GM12873 (cell line): ENCODE measurements at regions not wholly inside any gene's neighbourhood (a gene's known extent, or its start where the extent isn't known, plus 50 kb on each side); places are given as distances from the start of the nearest gene placed in this dataset.

Source experiments
- CTCF ChIP-seq: IDR thresholded peaks from 2 replicates; pipeline ENCODE4 v1.5.1; 2012; ENCODE audit warnings: low read depth, mild to moderate bottlenecking, moderate library complexity, low read length, control low read depth; ENCODE audit not compliant: insufficient read depth; ENCODE audit errors: missing control alignments

- no peak for TF ChIP-seq CTCF
Measured at GRCh38 chr11:127601578-127601977, 601.0 kb upstream of the KIRREL3 start.

- TF ChIP-seq CTCF = no peak
Measured at GRCh38 chr11:127600674-127601073, 600.1 kb upstream of the KIRREL3 start.

- no peak for TF ChIP-seq CTCF
Measured at GRCh38 chr11:127598476-127598875, 597.9 kb upstream of the KIRREL3 start.

GRCh38 chr11:127596433-127596832 lies 595.9 kb upstream of the KIRREL3 start:
- no peak for TF ChIP-seq CTCF

- TF ChIP-seq CTCF = no peak
Measured at GRCh38 chr11:127592371-127592770, 591.8 kb upstream of the KIRREL3 start.

- no peak for TF ChIP-seq CTCF
Measured at GRCh38 chr11:127590314-127590713, 589.7 kb upstream of the KIRREL3 start.

GRCh38 chr11:127588431-127588830 lies 587.9 kb upstream of the KIRREL3 start:
- no peak for TF ChIP-seq CTCF

- TF ChIP-seq CTCF = no peak
Measured at GRCh38 chr11:127587511-127587910, 586.9 kb upstream of the KIRREL3 start.
